A673 (cell line): ENCODE measurements at regions not wholly inside any gene's neighbourhood (a gene's known extent, or its start where the extent isn't known, plus 50 kb on each side); places are given as distances from the start of the nearest gene placed in this dataset.
"Not testable (repeated sequence)": the region's sequence is repeated elsewhere in the genome, so short reads cannot be mapped to it uniquely, and the experiment has no call there.

Experiments used
- BruUV-seq: library from RNA; stranded (reverse); fragments of 400-500 nt; replicated peaks from 2 replicates; lab custom pipeline; 2021; lab: Mats Ljungman, UMichigan
- CTCF ChIA-PET: fragments of 300-600 bp; sonication (Branson Sonifier 250); formaldehyde crosslinking; loops from one replicate; lab custom pipeline; 2022; ENCODE audit warnings: antibody characterized with exemption; lab: Charles Lee
- POLR2A ChIA-PET: fragments of 300-600 bp; sonication (Branson Sonifier 250); formaldehyde crosslinking; loops from one replicate; lab custom pipeline; 2022; ENCODE audit warnings: antibody characterized with exemption; ENCODE audit not compliant: low non-redundant PET; lab: Charles Lee
- DNase-seq: peaks from one replicate; pipeline ENCODE4 v3.0.0-alpha.2; 2015; ENCODE audit warnings: low spot score
- H3K27ac ChIP-seq: fragments of 200-600 bp; sonication (generic); 2 replicates; pipeline ENCODE4 v1.5.1; 2016; ENCODE audit warnings: mixed run types, low read depth, mild to moderate bottlenecking, mixed read lengths, antibody characterized with exemption, low read length; ENCODE audit not compliant: poor library complexity, severe bottlenecking
- H3K27me3 ChIP-seq: fragments of 200-600 bp; sonication (generic); replicated peaks from 2 replicates; pipeline ENCODE4 v1.6.1; 2017; ENCODE audit warnings: mixed run types, low read depth, mild to moderate bottlenecking, mixed read lengths, antibody characterized with exemption, low read length; ENCODE audit not compliant: insufficient read depth, poor library complexity
- H3K36me3 ChIP-seq: fragments of 200-600 bp; sonication (generic); 2 replicates; pipeline ENCODE4 v1.6.1; 2016; ENCODE audit warnings: mixed run types, mild to moderate bottlenecking, mixed read lengths, antibody characterized with exemption, low read length; ENCODE audit not compliant: insufficient read depth, poor library complexity, severe bottlenecking
- H3K4me1 ChIP-seq: fragments of 200-600 bp; sonication (generic); 2 replicates; pipeline ENCODE4 v1.6.1; 2017; ENCODE audit warnings: mixed run types, mild to moderate bottlenecking, mixed read lengths, antibody characterized with exemption, low read length; ENCODE audit not compliant: insufficient read depth, poor library complexity, severe bottlenecking
- H3K4me3 ChIP-seq: fragments of 200-600 bp; sonication (generic); 2 replicates; pipeline ENCODE4 v1.5.1; 2016; ENCODE audit warnings: low read depth, mixed run types, mild to moderate bottlenecking, mixed read lengths, low read length; ENCODE audit not compliant: poor library complexity, severe bottlenecking
- H3K9me3 ChIP-seq: fragments of 200-600 bp; sonication (generic); 2 replicates; pipeline ENCODE4 v1.6.1; 2016; ENCODE audit warnings: mixed run types, low read depth, mild to moderate bottlenecking, mixed read lengths, antibody characterized with exemption, low read length; ENCODE audit not compliant: poor library complexity, severe bottlenecking
- CTCF ChIP-seq: fragments of 300-800, 200-600 bp; sonication (generic); conservative IDR thresholded peaks from 2 replicates; pipeline ENCODE4 v1.5.1; 2017; ENCODE audit warnings: low read depth, mild to moderate bottlenecking, antibody characterized with exemption, low read length, moderate library complexity, mixed read lengths
- EZH2 ChIP-seq: fragments of 200-600 bp; sonication (generic); IDR thresholded peaks from 2 replicates; pipeline ENCODE4 v1.6.1; 2017; ENCODE audit warnings: borderline replicate concordance, low read depth, mild to moderate bottlenecking, mixed read lengths, antibody characterized with exemption, low read length; ENCODE audit not compliant: poor library complexity, severe bottlenecking
- intact Hi-C: fragments of 100-400 bp; cut with micrococcal nuclease; formaldehyde crosslinking; loops from one replicate; pipeline ENCODE4 v1.10.0; 2022; ENCODE audit not compliant: unreplicated experiment

GRCh38 chr4:57943682-57944081 lies 833.5 kb upstream of the IGFBP7 start:
- Histone ChIP-seq H3K9me3 (no peaks in the 10 kb centered on the region), H3K4me3 (no peak overlapping the region), H3K36me3 (no peaks in the 10 kb centered on the region), H3K4me1 (no peaks in the 10 kb centered on the region), H3K27ac (no peak overlapping the region), H3K27me3 (no peaks in the 10 kb centered on the region)
- DNase-seq: no peak
- no TSS peak for BruUV-seq
- ChIA-PET POLR2A (no interaction called here), CTCF (no interaction called here)
- no peak for TF ChIP-seq EZH2
- no peak for TF ChIP-seq CTCF
- intact Hi-C loops: no loop called here

DNA sequence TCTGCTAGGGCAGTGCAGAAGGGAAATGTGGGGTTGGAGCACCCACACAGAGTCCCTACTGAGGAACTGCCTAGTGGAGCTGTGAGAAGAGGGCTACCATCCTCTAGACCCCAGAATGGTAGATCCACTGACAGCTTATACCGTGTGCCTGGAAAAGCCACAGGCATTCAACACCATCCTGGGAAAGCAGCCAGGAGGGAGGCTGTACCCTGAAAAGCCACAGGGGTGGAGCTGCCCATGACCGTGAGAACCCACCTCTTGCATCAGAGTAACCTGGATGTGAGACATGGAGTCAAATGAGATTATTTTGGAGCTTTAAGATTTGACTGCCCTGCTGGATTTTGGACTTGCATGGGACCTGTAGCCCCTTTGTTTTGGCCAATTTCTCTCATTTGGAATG lies 827.1 kb upstream of the IGFBP7 start:
- H3K36me3 ChIP-seq, H3K27me3 ChIP-seq, H3K9me3 ChIP-seq, H3K4me3 ChIP-seq, DNase-seq, H3K27ac ChIP-seq, POLR2A ChIA-PET, CTCF ChIA-PET, BruUV-seq, H3K4me1 ChIP-seq, intact Hi-C loops: not testable (repeated sequence)

- POLR2A ChIA-PET: no interaction called here
- Histone ChIP-seq H3K9me3 (no peaks in the 10 kb centered on the region), H3K27me3 (no peaks in the 10 kb centered on the region), H3K4me3 (no peak overlapping the region), H3K36me3 (no peaks in the 10 kb centered on the region), H3K27ac (no peak overlapping the region), H3K4me1 (no peaks in the 10 kb centered on the region)
- BruUV-seq: no TSS peak
- intact Hi-C loops: no loop called here
- CTCF ChIA-PET: no interaction called here
- TF ChIP-seq EZH2 (no peak), CTCF (no peak)
- no peak for DNase-seq
Measured at GRCh38 chr4:57926311-57926710, 816.1 kb upstream of the IGFBP7 start.

- TF ChIP-seq EZH2: no peak
- no peak for TF ChIP-seq CTCF
- no TSS peak for BruUV-seq
- Histone ChIP-seq H3K27me3 (no peaks in the 10 kb centered on the region), H3K36me3 (no peaks in the 10 kb centered on the region), H3K4me3 (no peak overlapping the region), H3K9me3 (no peaks in the 10 kb centered on the region), H3K4me1 (no peaks in the 10 kb centered on the region), H3K27ac (no peak overlapping the region)
- intact Hi-C loops: no loop called here
- no peak for DNase-seq
- ChIA-PET CTCF (no interaction called here), POLR2A (no interaction called here)
Measured at GRCh38 chr4:57924951-57925350, 814.8 kb upstream of the IGFBP7 start.
